Posterior cingulate gyrus (tissue), 11 donors: ENCODE measurements at regions not wholly inside any gene's neighbourhood (a gene's known extent, or its start where the extent isn't known, plus 50 kb on each side); places are given as distances from the start of the nearest gene placed in this dataset.

Experiments used
- DNase-seq, 10 donors: peaks; one replicate each; pipeline versions ENCODE4 v3.0.0 to v3.0.0-alpha.2; 2020 to 2021; ENCODE audit warnings: mixed read lengths in 3 of 10
- intact Hi-C: fragments of 100-400 bp; cut with DNase I; formaldehyde crosslinking; loops from one replicate; pipeline ENCODE4 v1.15.1; 2023

DNA sequence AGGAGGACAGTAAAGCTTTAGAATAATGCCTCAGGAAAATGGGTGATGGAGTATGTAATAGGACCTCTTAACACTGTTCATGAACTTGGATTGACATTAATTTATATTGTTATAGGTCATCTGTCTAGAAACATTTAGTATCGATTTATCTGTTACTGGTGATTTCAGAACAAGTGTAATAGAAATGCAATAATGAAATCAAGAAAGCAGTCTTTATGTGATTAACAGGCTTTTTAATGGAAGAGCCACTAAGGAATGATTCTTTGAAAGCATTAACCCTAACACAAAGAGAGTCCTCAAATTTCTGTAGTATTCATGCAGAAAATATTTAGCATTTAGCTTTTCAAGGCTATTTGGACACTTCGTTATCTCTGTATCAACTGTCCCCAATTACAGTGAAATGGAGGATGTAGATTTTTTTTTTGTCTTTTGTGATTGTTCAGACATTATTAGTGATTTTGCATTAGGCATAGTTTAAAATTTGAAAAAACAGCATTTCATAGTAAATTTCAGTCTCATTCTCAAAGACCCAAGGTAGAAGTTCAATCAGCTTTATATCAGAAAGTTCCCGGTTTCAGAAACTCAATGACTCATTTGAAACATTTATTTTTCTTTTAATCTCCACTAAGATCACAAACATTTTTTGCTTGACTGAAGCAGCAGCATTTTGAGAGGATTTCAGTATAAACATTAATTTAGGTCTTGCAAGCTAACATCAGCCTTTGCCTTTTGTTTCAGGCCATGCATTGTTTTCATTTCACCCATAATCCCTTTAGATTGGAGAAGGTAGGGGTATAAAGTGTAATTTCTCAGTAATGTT, 56.3 kb downstream of the AGTR2 start:
- intact Hi-C loops = no loop called here
- DNase-seq = no peak

DNA sequence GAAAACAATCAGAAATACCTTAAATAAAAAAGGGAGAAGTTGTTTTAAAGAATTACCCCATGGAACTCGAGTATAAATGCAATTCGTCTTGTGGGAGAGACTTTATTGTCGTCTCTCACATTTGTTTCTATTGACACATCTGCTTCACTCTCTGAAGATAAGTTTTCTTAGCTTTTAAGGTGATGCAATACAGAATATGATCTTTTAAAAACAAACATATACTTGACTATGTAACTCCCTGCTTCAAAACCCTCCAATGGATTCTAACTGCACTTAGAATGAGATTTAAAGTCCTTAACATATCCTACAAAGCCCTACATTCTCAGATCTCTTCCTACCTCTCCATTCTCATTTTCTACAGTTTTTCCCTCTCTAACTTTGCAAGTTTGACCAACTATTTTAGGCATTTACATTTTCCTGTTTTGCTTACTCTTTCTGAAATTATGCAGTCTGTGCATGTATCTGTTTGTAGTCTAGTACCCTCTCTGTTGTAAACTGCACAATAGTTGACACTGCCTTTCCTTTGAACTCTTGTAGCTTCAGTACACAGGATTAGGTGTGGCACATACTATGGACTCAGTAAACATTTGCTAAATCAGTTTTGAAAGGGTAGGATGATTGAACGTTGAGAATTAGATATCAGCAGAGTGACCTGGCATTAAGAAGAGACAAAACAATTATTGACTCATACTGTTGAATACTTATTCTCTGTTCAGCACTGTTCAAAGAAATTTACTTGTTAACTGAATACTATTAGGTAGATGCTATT, 59.8 kb downstream of the AGTR2 start:
- DNase-seq = no peak

DNA sequence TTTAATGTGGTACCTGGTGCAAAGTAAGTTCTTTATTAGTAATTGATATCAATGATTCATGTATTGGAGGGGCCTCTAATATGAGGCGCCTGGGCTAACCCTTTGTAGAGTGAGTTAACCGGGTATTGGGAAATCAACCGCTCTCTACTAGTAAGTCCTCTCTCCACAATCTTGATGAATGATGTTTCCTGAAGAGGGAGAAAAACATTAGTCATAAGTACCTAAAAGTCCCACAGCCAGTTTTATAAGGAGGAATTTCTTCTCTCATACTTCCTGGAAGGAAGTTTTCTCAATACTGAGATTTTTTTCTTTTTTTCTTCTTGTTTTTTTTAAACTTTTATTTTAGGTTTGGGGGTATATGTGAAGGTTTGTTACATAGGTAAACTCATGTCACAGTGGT, 62.3 kb downstream of the AGTR2 start:
- intact Hi-C loops = no loop called here
- no peak for DNase-seq

More for the DNA sequence above, 59.8 kb downstream of the AGTR2 start:
- intact Hi-C loops = no loop called here

GRCh38 chrX:116236666-116237065, 66.1 kb downstream of the AGTR2 start:
- DNase-seq = no peak

DNA sequence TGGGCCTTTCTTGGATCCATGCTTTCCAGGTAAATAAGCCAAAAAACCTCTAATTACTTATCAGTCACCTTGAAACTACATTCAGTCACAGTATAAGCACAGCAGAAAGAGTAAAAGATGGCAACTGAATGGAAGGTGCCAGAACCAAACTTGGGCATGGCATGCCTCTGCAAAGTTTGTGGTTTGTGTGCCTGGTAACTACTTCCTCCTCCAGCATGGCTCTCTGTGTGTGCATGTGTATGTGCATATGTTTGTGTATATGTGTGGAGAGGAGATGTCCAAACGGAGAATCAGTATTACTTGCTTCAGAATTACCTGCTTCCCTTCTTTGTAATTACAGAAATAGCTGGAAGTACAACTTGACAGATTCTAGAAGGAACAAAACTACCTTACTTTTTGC, 67.5 kb downstream of the AGTR2 start:
- intact Hi-C loops = no loop called here
- no peak for DNase-seq

More at GRCh38 chrX:116236666-116237065, 66.1 kb downstream of the AGTR2 start:
- intact Hi-C loops = no loop called here

GRCh38 chrX:116238567-116239255, 68.2 kb downstream of the AGTR2 start:
- DNase-seq = no peak
- intact Hi-C loops = no loop called here

- intact Hi-C loops = no loop called here
- DNase-seq = no peak
Measured at GRCh38 chrX:116239944-116240840, 69.6 kb downstream of the AGTR2 start.

- intact Hi-C loops = no loop called here
- DNase-seq = no peak
Measured at GRCh38 chrX:116241001-116241400, 70.5 kb downstream of the AGTR2 start.

GRCh38 chrX:116243039-116243438, 72.5 kb downstream of the AGTR2 start:
- intact Hi-C loops = no loop called here
- DNase-seq = no peak

DNA sequence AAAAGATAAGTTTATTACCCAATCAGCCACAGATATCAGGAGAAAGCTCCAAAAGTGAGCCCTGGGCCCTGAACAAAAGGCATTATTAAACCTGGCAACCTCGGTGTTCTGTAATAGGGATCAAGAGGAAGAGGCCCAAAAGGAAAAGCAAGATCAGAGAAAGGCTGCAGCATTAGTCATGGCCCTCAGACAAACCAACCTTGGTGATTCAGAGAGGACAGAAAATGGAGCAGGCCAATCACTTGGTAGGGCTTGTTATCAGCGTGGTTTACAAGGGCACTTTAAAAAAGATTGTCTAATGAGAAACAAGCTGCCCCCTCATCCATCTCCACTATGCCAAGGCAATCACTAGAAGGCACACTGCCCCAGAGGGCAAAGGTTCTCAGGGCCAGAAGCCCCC, 75.7 kb downstream of the AGTR2 start:
- intact Hi-C loops = no loop called here
- DNase-seq = no peak

GRCh38 chrX:116267511-116268040, 97.0 kb downstream of the AGTR2 start:
- no peak for DNase-seq
- intact Hi-C loops = no loop called here

DNA sequence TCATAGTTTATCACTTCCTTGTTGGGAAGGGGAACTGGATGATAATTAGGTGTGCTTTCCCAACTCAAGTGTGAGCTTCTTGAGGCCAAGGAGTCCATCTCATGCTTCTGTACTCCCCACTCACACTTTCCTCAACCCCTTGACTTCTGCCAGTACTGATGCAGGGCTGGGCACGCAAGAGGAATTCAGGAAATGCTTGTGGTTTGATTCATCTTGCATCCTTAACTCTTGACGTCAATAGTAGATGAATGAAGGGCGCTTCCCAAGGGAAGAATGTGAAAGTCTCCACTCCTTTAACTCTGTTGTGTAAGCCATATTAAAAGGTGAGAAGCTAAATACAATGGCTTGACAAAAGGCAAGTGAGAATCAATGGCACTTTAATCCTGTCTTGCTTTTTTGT, 101.8 kb downstream of the AGTR2 start:
- no peak for DNase-seq
- intact Hi-C loops = no loop called here

GRCh38 chrX:116272861-116273260, 102.3 kb downstream of the AGTR2 start:
- intact Hi-C loops = no loop called here
- no peak for DNase-seq

DNA sequence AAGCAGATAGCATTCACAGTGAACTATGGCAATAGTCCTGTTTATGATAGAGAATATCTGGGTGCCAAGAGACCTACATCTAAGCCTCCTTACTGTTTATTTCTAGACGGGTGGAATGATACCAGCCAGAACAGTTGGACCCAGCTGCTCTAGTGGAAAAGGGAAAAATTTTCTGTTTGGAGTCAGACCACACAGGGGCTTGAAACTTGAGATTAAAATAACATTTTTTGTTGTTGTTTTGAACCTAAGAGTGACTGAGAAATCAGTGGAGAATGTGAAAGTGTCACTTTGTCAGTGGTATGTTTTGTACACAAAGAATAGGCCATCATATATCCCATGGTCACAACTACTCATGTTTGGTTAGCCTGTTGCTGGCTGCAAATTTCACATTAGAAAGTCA, 105.7 kb downstream of the AGTR2 start:
- intact Hi-C loops = no loop called here
- DNase-seq = no peak

DNA sequence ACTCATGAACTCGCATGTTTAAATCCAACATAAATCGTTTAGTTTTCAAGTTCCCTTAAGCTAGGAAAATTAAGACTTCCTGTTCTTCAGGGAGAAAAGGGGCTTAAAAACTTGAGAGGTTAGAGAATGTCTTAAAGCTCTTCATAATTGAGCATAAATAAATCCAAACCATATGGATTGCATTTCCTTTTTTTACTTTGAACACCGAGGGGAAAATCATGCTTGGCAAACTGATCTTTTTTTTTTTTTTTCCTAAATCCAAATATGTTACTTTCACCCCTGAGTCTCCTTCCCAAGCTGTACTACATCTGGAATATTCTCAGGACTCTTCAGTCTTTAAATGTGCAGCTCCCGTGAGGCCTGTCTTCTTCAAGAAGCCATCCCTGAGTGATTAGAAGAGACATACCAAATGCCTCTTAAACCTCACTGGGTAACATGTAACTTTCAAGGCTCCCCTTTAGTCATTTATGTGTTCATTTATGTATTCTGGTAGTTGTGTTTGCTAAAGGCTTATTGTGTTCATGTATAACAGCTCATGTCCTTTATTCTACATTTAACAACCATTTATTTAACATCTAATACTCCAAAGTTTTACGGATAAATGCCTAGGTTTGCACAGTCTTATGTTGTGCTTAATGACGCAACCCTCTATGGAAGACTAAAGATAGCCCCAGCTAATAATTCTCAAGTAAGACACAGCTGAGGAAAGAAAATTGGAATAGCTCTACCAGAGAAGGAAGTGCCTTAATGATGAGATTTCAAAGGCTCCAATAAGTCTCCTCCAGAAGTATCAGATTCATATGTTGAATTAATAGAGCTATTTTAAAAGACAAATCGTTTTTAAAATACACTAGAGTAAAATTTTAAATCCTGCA, 107.0 kb downstream of the AGTR2 start:
- no peak for DNase-seq
- intact Hi-C loops = no loop called here

DNA sequence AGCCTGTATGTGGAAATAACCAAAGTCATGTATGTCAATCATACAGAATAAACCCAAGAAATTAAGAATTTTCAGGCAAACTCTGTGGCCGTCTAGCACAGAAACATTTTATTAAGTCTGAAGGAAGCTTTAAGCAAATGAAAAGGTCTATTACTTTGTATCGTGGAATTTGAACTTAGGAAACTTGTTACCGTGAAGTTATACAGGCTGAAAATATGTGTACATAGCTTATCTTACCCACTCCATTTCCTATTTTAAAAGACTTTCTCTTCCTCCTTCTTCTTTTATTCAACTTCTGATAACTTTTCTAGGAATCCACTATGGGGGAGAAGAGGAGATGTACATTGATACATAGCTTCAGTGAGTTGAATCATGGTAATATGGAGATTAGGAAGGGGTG, 108.3 kb downstream of the AGTR2 start:
- DNase-seq = no peak
- intact Hi-C loops = no loop called here

DNA sequence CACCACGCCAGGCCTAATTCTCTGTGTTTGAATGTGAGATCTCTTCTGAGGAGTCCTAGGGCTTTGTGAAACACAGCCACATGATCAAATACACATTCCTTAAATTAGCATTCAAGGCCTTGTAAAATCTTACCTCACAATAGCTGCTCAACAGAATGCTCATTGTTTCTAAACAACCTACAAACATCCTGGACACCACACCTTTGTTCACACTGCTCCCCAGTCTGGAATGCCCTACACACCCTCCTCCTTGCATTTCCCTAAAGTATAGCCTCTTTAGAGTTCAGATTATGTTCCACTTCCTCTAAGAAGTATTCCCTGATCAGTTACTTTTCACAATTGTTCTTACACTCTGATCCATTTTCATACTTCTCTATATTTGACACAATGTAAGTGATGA, 110.6 kb downstream of the AGTR2 start:
- intact Hi-C loops = no loop called here
- no peak for DNase-seq

DNA sequence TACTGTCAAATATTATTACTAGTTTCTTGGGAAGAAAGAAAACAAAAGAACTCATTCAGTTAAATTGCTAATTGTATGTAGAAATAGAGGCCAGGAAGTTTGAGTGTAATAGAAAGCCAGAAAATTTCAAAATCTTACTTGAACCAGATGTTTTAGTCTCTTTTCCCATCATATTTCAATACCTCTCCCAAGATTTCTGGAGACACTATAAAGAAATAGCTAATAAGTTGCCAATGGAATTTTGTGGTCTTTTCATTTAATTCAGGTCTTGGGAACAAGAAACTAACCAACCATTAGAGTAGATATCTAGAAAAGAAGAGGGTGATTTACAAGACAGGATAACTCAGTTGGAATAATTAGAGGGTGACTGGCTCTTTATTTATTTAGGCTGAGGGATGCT, 112.2 kb downstream of the AGTR2 start:
- intact Hi-C loops = no loop called here
- DNase-seq = no peak

DNA sequence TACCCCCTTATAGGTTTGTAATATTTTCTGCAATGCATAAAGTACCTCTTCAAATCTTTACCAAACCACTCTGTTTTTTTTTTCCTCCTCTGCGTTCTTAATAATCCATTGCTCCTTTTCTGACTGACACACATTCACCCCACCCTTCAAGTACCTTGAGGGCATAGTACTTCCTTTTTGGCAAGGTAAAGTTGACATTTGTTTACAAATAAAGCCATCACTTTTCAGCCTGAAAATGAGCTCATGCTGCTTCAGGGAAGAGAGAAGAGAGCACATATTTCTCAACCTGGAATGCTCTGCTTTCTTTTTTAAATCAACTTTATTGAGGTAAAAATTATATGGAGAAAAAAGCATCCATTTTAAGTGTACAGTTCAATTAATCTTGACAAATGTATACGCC, 113.9 kb downstream of the AGTR2 start:
- intact Hi-C loops = no loop called here
- no peak for DNase-seq
